ENCODE measurements at regions not wholly inside any gene's neighbourhood (a gene's known extent, or its start where the extent isn't known, plus 50 kb on each side); places are given as distances from the start of the nearest gene placed in this dataset.

DNA sequence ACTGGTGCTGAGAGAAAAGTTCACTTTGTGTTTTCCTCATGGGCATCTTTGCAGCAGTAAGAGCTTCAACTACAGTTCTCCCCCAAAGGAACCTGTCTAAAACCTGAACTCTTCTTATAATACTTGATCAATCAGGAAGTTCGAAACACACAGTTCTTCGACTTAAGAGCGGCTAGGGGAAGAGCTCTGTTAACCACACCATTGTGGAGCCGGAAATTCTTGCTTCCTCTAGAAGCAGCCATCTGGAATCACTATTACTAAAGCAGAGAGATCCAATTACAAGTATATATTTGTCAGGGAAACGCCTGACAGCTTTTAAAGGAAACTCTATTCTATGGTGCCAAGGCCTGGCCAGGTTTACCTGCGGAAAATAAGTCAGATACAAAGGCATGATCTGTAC, 337.3 kb upstream of the CBLB start:
- no peak for TF ChIP-seq CTCF (IDR thresholded peaks at IDR 0.05; ENCODE audit: low read length)
- TF ChIP-seq EZH2 (IDR thresholded peaks at IDR 0.05; ENCODE audit: borderline replicate concordance, low read length) = no peak

All from OCI-LY1 (cell line).